Body of pancreas (tissue), 4 donors: ENCODE measurements at regions not wholly inside any gene's neighbourhood (a gene's known extent, or its start where the extent isn't known, plus 50 kb on each side); places are given as distances from the start of the nearest gene placed in this dataset.

Source experiments
- POLR2A ChIP-seq, 3 donors: fragments of 450-650 bp; IDR thresholded peaks; one replicate each; pipeline ENCODE4 v1.6.1; 2016; ENCODE audit warnings: antibody characterized with exemption in 3 of 3, mild to moderate bottlenecking in 2 of 3
- TF ChIP-seq, protein P1 (sequence below), 7 experiments: fragments of 450-650 bp in 4 of 7; fragments of 200-600 bp in 3 of 7; sonication (generic) in 3 of 7; IDR thresholded peaks; one replicate each; pipeline ENCODE4 v1.5.1; 2016 to 2019; ENCODE audit warnings: antibody characterized with exemption in 7 of 7

DNA sequence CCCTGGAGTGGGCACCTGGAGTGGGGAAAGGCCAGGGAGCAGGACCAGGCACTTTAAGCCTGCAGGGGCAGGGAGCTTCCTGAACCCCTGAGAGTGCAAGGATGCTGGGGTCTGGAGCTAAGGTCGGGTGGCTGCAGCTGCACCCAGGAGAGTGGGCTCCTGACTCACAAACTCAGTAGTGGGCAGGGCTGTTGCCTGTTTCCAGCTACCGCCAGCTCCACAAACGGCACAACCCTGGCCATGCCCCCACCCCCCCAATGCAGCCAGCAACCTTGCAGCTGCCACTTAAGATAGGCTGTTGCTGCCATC is 688.8 kb downstream of the NYAP2 start:
- TF ChIP-seq, protein P1, sequence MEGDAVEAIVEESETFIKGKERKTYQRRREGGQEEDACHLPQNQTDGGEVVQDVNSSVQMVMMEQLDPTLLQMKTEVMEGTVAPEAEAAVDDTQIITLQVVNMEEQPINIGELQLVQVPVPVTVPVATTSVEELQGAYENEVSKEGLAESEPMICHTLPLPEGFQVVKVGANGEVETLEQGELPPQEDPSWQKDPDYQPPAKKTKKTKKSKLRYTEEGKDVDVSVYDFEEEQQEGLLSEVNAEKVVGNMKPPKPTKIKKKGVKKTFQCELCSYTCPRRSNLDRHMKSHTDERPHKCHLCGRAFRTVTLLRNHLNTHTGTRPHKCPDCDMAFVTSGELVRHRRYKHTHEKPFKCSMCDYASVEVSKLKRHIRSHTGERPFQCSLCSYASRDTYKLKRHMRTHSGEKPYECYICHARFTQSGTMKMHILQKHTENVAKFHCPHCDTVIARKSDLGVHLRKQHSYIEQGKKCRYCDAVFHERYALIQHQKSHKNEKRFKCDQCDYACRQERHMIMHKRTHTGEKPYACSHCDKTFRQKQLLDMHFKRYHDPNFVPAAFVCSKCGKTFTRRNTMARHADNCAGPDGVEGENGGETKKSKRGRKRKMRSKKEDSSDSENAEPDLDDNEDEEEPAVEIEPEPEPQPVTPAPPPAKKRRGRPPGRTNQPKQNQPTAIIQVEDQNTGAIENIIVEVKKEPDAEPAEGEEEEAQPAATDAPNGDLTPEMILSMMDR (IDR thresholded peaks at IDR 0.05): no peak
- no peak for TF ChIP-seq POLR2A (IDR thresholded peaks at IDR 0.05)
